Chondrocyte (in vitro differentiated cells): ENCODE measurements at regions not wholly inside any gene's neighbourhood (a gene's known extent, or its start where the extent isn't known, plus 50 kb on each side); places are given as distances from the start of the nearest gene placed in this dataset.

Experiments used
- DNase-seq: peaks from one replicate; pipeline ENCODE4 v3.0.0; 2021; ENCODE audit warnings: mixed read lengths, low spot score
- H3K27ac Mint-ChIP-seq: one replicate; pipeline ENCODE4 v1.8.0; 2021; ENCODE audit warnings: mild to moderate bottlenecking, moderate library complexity, mixed read lengths; ENCODE audit not compliant: unreplicated experiment
- H3K27me3 Mint-ChIP-seq: 2 replicates; pipeline ENCODE4 v1.8.0; 2021; ENCODE audit warnings: low read depth, mixed read lengths
- H3K36me3 Mint-ChIP-seq: 2 replicates; pipeline ENCODE4 v1.8.0; 2021; ENCODE audit warnings: low read depth, mixed read lengths
- H3K4me1 Mint-ChIP-seq: 2 replicates; pipeline ENCODE4 v1.8.0; 2021; ENCODE audit warnings: low read depth, mild to moderate bottlenecking, mixed read lengths
- H3K4me3 Mint-ChIP-seq: one replicate; pipeline ENCODE4 v1.8.0; 2021; ENCODE audit warnings: mild to moderate bottlenecking, moderate library complexity, mixed read lengths; ENCODE audit not compliant: unreplicated experiment
- H3K9me3 Mint-ChIP-seq: 2 replicates; pipeline ENCODE4 v1.8.0; 2021; ENCODE audit warnings: low read depth, mixed read lengths
- CTCF ChIP-seq: fragments of 200-600 bp; sonication (generic); IDR thresholded peaks from 2 replicates; pipeline ENCODE4 v1.5.0; 2021; ENCODE audit warnings: antibody characterized with exemption, mild to moderate bottlenecking, moderate library complexity

DNA sequence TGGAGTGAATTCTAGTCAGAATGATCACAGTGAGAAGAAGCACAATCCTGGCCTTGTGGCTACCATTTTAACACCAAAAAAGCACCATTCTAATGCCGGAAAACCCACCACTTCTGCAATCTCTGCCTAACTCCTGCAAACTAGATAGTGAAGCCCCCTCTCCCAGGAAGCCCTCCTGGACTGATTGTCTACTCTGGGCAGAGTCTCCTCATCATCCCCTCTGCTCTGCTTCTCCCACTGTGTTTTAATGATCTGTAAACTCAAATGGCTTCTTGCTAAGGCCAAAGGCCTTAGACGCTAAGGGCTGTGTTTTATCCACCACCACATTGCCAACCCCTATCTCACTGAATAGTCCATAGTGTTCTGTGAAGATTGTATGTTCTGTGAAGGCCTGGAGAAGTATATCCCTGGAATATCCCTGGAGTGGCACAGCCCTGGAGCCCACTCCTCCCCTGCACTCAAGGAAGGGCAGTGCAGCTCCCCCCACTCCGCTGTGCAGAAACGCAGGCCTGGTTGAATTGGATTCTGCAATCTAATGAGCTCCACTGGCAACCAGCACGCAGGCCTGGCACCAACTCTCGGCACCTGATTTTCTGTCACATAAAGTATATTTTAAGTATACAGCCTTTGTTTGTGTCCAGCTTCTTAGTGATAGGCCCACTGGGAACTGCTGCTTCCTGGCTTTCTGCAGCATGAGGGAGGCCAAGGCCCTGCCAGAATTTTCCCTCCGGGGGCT is 126.3 kb downstream of the ATPSCKMT start:
- H3K27me3 Mint-ChIP-seq = no peaks in the 10 kb centered on the region
- no peaks in the 10 kb centered on the region for H3K4me1 Mint-ChIP-seq
- no peak for TF ChIP-seq CTCF
- H3K9me3 Mint-ChIP-seq = peaks cover 3% of the 10 kb centered on the region
- H3K36me3 Mint-ChIP-seq = no peaks in the 10 kb centered on the region
- H3K27ac Mint-ChIP-seq = no peak overlapping the region
- DNase-seq = no peak
- no peak overlapping the region for H3K4me3 Mint-ChIP-seq

GRCh38 chr5:10122076-10122726 is 127.5 kb downstream of the ATPSCKMT start:
- Mint-ChIP-seq H3K27me3 (no peaks in the 10 kb centered on the region), H3K36me3 (no peaks in the 10 kb centered on the region), H3K4me1 (no peaks in the 10 kb centered on the region), H3K27ac (no peak overlapping the region), H3K4me3 (no peak overlapping the region), H3K9me3 (peaks cover 3% of the 10 kb centered on the region)
- DNase-seq = no peak
- TF ChIP-seq CTCF = no peak

DNA sequence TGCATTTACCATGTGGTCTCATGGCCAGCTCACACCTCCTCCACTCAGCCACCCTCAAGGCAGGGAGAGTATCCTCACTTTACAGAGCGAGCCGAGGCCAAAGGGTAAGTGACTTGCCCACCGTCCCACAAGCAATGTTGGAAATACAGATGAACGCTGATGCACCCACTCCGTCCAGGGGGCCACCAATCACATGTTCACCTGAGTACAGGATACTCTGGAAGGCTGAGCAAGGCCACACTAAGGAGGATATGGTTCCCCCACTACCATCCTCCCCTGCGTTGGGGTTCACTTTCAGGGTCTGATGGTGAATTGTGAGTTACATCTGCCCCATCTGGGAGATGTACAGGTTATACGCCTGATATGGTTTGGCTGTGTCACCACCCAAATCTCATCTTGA is 128.8 kb downstream of the ATPSCKMT start:
- H3K27me3 Mint-ChIP-seq = no peaks in the 10 kb centered on the region
- H3K27ac Mint-ChIP-seq = no peak overlapping the region
- no peaks in the 10 kb centered on the region for H3K36me3 Mint-ChIP-seq
- H3K4me1 Mint-ChIP-seq = no peaks in the 10 kb centered on the region
- DNase-seq = no peak
- TF ChIP-seq CTCF = no peak
- H3K4me3 Mint-ChIP-seq = no peak overlapping the region
- peaks cover 3% of the 10 kb centered on the region for H3K9me3 Mint-ChIP-seq

GRCh38 chr5:10118150-10118549 is 131.5 kb downstream of the ATPSCKMT start:
- no peak for DNase-seq
- Mint-ChIP-seq H3K27me3 (no peaks in the 10 kb centered on the region), H3K4me1 (no peaks in the 10 kb centered on the region), H3K36me3 (no peaks in the 10 kb centered on the region), H3K4me3 (no peak overlapping the region), H3K9me3 (peaks cover 6% of the 10 kb centered on the region), H3K27ac (no peak overlapping the region)
- no peak for TF ChIP-seq CTCF

GRCh38 chr5:10116594-10116993 is 133.1 kb downstream of the ATPSCKMT start:
- no peaks in the 10 kb centered on the region for H3K36me3 Mint-ChIP-seq
- TF ChIP-seq CTCF = no peak
- H3K9me3 Mint-ChIP-seq = peaks cover 6% of the 10 kb centered on the region

More at GRCh38 chr5:10116594-10116993, 133.1 kb downstream of the ATPSCKMT start:
- no peaks in the 10 kb centered on the region for H3K27me3 Mint-ChIP-seq
- peaks cover 4% of the 10 kb centered on the region for H3K4me1 Mint-ChIP-seq
- H3K27ac Mint-ChIP-seq = no peak overlapping the region
- H3K4me3 Mint-ChIP-seq = no peak overlapping the region
- DNase-seq = no peak
